Stimulated activated CD4-positive, alpha-beta T cell treated with anti-CD3 and anti-CD28 coated beads, Interleukin-1b, Interleukin-23, amount 100 ng/mL, for 4 hours (primary cell): ENCODE measurements at regions not wholly inside any gene's neighbourhood (a gene's known extent, or its start where the extent isn't known, plus 50 kb on each side); places are given as distances from the start of the nearest gene placed in this dataset.
"Not testable (repeated sequence)": the region's sequence is repeated elsewhere in the genome, so short reads cannot be mapped to it uniquely, and the experiment has no call there.

Experiments used
- DNase-seq, 2 donors: peaks; one replicate each; pipeline ENCODE4 v3.0.0-alpha.2; 2020; ENCODE audit warnings: low read depth in 2 of 2

GRCh38 chr2:199570934-199571333 lies 113.2 kb upstream of the SATB2 start:
- no peak for DNase-seq

- no peak for DNase-seq
These were observed 111.6 kb upstream of the SATB2 start for GRCh38 chr2:199569336-199569735.

- no peak for DNase-seq
These were observed 100.4 kb upstream of the SATB2 start for GRCh38 chr2:199558156-199558555.

DNA sequence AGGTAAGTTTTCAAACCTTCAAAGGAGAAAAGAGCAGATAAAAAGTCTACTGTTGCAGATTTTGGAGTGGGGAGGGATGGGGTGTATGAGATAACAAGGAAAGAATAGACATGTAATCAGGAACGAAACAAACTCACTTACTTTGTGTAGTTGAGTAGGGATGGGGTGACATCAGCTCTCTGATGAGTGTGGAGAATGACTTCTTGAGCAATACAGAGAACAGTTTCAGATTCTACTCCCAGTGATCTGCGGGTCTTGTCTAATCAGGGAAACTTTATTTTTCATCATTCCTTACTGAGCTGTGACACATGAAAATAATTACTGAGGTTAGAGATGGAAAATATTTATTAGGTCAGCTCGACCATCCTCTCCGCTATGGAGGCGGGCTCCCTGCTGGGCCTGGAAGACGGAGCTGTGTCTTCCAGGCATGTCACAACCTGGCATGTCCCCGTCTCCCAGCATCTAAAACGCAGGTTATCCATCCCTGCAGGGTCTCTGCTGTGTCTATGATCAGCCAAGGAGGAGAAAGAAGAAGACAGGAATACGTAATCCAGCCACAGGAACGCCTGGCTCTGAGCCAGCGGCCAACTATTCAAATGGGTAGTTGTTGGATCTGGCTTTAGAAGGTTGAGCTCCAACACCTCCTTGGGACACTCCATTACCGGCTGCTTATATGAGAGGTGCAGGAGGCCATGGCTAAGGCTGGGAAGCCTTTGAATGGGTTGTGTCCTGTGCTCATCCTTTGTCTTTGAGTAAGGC lies 99.0 kb upstream of the SATB2 start:
- no peak for DNase-seq

DNA sequence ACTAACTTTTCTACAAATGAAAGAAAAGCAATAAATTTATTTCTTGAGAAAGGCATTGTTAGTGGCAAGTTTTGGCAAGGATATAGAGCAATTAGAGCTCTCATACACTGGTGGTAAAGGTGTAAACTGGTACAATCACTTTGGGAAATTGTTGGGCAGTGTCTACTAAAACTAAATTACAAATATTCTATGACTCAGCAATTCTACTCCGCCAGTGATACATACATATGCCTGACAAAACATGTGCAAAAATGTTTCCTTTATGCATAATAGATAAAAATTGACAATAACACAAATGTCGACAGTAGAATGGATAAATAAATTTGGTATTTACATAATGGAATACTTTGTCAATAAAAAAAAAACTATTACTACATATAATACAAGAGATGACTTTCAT lies 96.3 kb upstream of the SATB2 start:
- DNase-seq, result no peak

DNA sequence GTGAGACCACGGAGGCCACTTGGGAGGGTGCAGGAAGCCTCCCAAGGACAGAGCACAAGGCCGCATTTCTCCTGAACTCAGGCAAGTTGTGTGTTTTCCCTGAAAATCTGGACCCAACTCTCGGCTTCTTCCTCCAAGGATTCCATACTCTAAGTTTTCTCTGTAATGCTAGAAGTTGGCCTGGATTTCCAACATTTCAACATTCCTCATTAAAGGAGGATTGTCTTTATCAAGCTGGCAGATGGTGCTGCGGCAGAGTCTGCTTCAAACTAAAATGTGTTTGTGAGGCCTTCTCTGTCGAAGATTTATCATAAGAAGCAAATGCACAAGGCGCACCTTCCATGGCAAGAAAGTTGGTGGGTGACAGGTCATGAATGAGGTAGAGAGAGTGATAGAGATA lies 94.4 kb upstream of the SATB2 start:
- DNase-seq, result no peak

GRCh38 chr2:199543606-199544172 lies 86.0 kb upstream of the SATB2 start:
- DNase-seq, result no peak

GRCh38 chr2:199535445-199536177 lies 77.9 kb upstream of the SATB2 start:
- DNase-seq, result no peak

GRCh38 chr2:199533873-199534272 lies 76.1 kb upstream of the SATB2 start:
- DNase-seq, result not testable (repeated sequence)

- DNase-seq, result no peak
These were observed 69.3 kb upstream of the SATB2 start for GRCh38 chr2:199527071-199527470.

DNA sequence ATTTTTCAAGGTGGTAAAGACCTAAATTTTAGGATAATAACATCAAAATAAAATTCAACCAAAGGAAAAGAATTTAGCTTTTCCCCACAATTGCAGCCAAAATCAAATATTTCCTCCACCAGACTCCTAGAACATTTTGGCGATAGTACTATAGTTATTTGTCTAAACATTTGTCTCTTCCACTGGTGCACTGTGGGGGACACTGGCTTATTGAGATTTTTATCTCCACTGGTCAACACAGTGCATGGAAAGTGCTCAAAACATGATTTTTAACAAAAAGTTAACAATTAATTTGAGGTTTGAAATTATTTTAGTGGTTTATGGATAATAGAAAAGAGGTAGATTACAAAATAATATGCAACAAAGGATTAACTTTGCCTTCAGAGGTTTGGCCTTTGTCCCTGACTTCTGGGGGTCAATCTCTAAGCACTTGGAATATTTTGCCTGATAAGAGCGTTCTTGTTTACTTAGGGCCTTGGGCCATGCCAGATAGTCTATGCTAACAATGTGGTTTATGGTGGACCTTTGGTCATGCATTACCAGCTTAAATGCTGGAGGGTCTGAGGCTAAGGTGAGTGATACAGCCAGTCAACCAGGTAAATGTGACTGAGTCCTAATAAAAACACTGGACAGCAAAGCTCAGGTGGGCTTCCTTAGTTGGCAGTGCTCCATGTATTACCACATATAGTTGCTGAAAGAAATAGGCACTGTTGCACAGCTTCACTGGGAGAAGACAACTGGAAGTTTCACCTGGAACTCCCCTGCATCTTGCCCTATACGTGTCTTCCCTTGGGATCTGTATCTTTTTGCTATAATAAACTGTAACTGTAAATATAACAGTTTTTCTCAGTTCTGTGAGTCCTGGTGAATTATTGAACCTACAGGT lies 67.2 kb upstream of the SATB2 start:
- no peak for DNase-seq

GRCh38 chr2:199509403-199509802 lies 51.7 kb upstream of the SATB2 start:
- no peak for DNase-seq
